Esophagus squamous epithelium (tissue), 4 donors: ENCODE measurements at regions not wholly inside any gene's neighbourhood (a gene's known extent, or its start where the extent isn't known, plus 50 kb on each side); places are given as distances from the start of the nearest gene placed in this dataset.

Source experiments
- POLR2A ChIP-seq, 4 donors: fragments of 450-650 bp; IDR thresholded peaks; one replicate each; pipeline ENCODE4 v1.6.1; 2017; ENCODE audit warnings: antibody characterized with exemption in 4 of 4, mild to moderate bottlenecking in 4 of 4, moderate library complexity in 3 of 4
- TF ChIP-seq, protein P1 (sequence below), 6 experiments: fragments of 450-650 bp in 4 of 6; fragments of 200-600 bp in 2 of 6; sonication (generic) in 2 of 6; IDR thresholded peaks; one replicate each; pipeline ENCODE4 v1.5.1; 2016 to 2019; ENCODE audit warnings: antibody characterized with exemption in 6 of 6, mild to moderate bottlenecking in 4 of 6, moderate library complexity in 4 of 6

DNA sequence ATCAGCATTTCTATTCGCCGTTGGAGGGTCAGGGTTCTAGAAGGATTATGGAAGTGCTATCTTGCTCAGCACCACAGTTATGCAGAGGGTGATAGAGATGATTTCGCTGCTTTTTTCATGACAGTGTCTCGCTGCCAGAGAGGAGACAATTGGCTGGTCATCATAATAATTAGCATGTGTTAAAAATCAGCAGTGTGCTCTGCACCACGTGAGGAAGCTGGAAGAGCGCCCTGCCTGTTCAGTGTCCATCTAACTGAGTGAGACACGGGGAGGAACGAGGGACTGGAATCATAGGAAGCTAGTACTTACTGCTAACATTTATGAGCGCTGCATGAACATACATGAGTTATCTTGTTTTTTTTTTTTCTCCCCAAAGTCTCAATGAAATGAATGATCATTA, 116.2 kb upstream of the PLAAT1 start:
- TF ChIP-seq, protein P1, sequence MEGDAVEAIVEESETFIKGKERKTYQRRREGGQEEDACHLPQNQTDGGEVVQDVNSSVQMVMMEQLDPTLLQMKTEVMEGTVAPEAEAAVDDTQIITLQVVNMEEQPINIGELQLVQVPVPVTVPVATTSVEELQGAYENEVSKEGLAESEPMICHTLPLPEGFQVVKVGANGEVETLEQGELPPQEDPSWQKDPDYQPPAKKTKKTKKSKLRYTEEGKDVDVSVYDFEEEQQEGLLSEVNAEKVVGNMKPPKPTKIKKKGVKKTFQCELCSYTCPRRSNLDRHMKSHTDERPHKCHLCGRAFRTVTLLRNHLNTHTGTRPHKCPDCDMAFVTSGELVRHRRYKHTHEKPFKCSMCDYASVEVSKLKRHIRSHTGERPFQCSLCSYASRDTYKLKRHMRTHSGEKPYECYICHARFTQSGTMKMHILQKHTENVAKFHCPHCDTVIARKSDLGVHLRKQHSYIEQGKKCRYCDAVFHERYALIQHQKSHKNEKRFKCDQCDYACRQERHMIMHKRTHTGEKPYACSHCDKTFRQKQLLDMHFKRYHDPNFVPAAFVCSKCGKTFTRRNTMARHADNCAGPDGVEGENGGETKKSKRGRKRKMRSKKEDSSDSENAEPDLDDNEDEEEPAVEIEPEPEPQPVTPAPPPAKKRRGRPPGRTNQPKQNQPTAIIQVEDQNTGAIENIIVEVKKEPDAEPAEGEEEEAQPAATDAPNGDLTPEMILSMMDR (IDR thresholded peaks at IDR 0.05) = no peak
- TF ChIP-seq POLR2A (IDR thresholded peaks at IDR 0.05) = no peak
